Kidney (tissue), 13 donors: ENCODE measurements at regions not wholly inside any gene's neighbourhood (a gene's known extent, or its start where the extent isn't known, plus 50 kb on each side); places are given as distances from the start of the nearest gene placed in this dataset.

Experiments
- DNase-seq, 5 donors: peaks; one replicate each; pipeline ENCODE4 v3.0.0-alpha.2; 2013 to 2020
- FAIRE-seq: peaks from 2 replicates; lab custom pipeline; 2012; peaks lifted over from hg19 to GRCh38; lab: Jason Lieb, UNC
- H3K27ac ChIP-seq, 2 donors: one replicate each; pipeline ENCODE4 v1.7.0; 2013; ENCODE audit warnings: low read depth in 2 of 2, low read length in 2 of 2, inconsistent platforms in 1 of 2
- H3K27me3 ChIP-seq: one replicate; pipeline ENCODE4 v1.7.1; 2013; ENCODE audit warnings: low read length, inconsistent platforms; ENCODE audit not compliant: control insufficient read depth, insufficient read depth
- H3K36me3 ChIP-seq, 3 donors: one replicate each; pipeline versions ENCODE4 v1.7.0 to v1.7.1; 2013; ENCODE audit warnings: low read length in 3 of 3, control low read depth in 1 of 3, inconsistent platforms in 1 of 3; ENCODE audit not compliant: insufficient read depth in 3 of 3, control insufficient read depth in 2 of 3
- H3K4me1 ChIP-seq, 3 donors: one replicate each; pipeline versions ENCODE4 v1.7.0 to v1.7.1; 2013; ENCODE audit warnings: low read length in 3 of 3, inconsistent platforms in 1 of 3, low read depth in 1 of 3; ENCODE audit not compliant: control insufficient read depth in 2 of 3, insufficient read depth in 2 of 3
- H3K4me3 ChIP-seq, 3 donors: one replicate each; pipeline versions ENCODE4 v1.7.0 to v1.8.1; 2013; ENCODE audit warnings: low read length in 3 of 3, control low read depth in 1 of 3, inconsistent platforms in 1 of 3
- H3K9ac ChIP-seq, 3 donors: one replicate each; pipeline versions ENCODE4 v1.7.0 to v1.7.1; 2013; ENCODE audit warnings: low read length in 3 of 3, control low read depth in 1 of 3, inconsistent platforms in 1 of 3
- H3K9me3 ChIP-seq, 3 donors: one replicate each; pipeline versions ENCODE4 v1.7.0 to v1.7.1; 2013; ENCODE audit warnings: low read length in 3 of 3, control low read depth in 1 of 3, inconsistent platforms in 1 of 3; ENCODE audit not compliant: control insufficient read depth in 2 of 3, insufficient read depth in 1 of 3
- intact Hi-C: fragments of 100-400 bp; cut with DNase I; formaldehyde crosslinking; loops from one replicate; pipeline ENCODE4 v1.11.1; 2022
- TF ChIP-seq, protein P1 (sequence below): IDR thresholded peaks from 3 replicates; pipeline ENCODE4 v1.5.1; 2012; ENCODE audit warnings: mild to moderate bottlenecking, moderate library complexity, borderline replicate concordance; ENCODE audit not compliant: insufficient read depth; ENCODE audit errors: extremely low read depth
- donor health status: control.
- donor health status: control.
- donor health status: control.
- donor health status: control.
- donor health status: control.
- donor health status: DM: yes; HTN: yes; CAD: no.
- donor health status: Normal renal cell carcinoma (clear cell type).

DNA sequence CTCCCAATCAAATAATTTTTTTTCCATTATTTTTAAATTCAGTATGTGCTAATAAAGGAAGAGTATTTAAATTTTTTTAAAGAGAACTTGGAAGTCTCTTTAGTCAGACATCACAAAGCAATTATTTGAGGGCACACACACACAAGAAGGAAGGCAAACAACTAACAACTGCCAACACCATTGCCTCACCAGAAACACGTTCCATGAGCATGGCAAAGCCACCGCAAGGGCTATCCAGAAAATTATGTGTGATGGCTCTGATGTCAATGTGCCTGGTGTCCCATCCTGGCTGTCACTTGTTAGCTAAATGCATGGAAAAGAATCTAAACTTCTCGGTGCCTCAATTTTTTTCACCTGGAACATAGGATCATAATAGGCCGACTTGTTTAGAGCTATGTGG is 262.9 kb downstream of the SEC16B start:
- no peaks in the 10 kb centered on the region for H3K27me3 ChIP-seq
- DNase-seq (no peak), FAIRE-seq (no peak)
- intact Hi-C loops = no loop called here
- no peak overlapping the region for H3K9ac ChIP-seq
- peaks cover 0 to 3% (median 3%) of the 10 kb centered on the region in 3 donors for H3K4me1 ChIP-seq
- H3K27ac ChIP-seq = no peak overlapping the region
- no peaks in the 10 kb centered on the region for H3K36me3 ChIP-seq
- no peak overlapping the region for H3K4me3 ChIP-seq
- no peaks in the 10 kb centered on the region for H3K9me3 ChIP-seq
- TF ChIP-seq, protein P1, sequence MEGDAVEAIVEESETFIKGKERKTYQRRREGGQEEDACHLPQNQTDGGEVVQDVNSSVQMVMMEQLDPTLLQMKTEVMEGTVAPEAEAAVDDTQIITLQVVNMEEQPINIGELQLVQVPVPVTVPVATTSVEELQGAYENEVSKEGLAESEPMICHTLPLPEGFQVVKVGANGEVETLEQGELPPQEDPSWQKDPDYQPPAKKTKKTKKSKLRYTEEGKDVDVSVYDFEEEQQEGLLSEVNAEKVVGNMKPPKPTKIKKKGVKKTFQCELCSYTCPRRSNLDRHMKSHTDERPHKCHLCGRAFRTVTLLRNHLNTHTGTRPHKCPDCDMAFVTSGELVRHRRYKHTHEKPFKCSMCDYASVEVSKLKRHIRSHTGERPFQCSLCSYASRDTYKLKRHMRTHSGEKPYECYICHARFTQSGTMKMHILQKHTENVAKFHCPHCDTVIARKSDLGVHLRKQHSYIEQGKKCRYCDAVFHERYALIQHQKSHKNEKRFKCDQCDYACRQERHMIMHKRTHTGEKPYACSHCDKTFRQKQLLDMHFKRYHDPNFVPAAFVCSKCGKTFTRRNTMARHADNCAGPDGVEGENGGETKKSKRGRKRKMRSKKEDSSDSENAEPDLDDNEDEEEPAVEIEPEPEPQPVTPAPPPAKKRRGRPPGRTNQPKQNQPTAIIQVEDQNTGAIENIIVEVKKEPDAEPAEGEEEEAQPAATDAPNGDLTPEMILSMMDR = no peak

GRCh38 chr1:177705839-177706238 is 264.0 kb downstream of the SEC16B start:
- H3K4me1 ChIP-seq = peaks cover 0 to 3% (median 3%) of the 10 kb centered on the region in 3 donors
- TF ChIP-seq, protein P1 = no peak
- no peaks in the 10 kb centered on the region for H3K27me3 ChIP-seq
- no peak for FAIRE-seq
- intact Hi-C loops = no loop called here
- no peak overlapping the region for H3K9ac ChIP-seq
- H3K27ac ChIP-seq = no peak overlapping the region
- H3K36me3 ChIP-seq = no peaks in the 10 kb centered on the region
- no peak for DNase-seq
- H3K9me3 ChIP-seq = no peaks in the 10 kb centered on the region
- no peak overlapping the region for H3K4me3 ChIP-seq

DNA sequence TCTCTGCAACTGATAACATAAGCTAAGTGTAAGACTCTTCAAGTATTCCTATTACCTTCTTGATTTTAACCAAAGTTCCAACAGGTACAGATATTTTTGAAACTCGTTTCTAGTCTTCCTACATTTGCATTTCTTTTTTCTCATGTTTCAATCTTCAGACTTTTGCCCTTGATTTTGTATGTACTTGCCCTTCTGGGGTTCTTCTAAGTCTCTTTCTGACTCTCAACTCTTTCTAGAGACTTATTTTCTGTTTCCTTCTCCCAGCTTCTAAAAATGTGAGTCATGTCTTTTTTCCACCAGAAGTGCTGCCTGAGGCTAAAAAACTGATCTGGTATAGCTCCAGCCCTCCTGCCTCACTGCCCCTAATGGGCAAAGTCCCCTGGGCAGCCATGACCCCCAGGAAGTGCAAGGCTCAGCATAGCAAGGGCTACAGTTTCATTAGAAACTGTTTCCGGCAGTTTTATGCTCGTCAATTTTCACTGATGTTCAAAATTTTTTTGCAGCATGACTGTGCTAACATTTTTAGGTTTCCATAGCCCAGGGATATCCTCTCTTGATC is 265.9 kb downstream of the SEC16B start:
- Histone ChIP-seq H3K9me3 (no peaks in the 10 kb centered on the region), H3K9ac (no peak overlapping the region), H3K4me1 (peaks cover 0 to 3% (median 3%) of the 10 kb centered on the region in 3 donors), H3K27ac (peak overlapping the region in 1 of 2 donors; percentile 0), H3K36me3 (no peaks in the 10 kb centered on the region), H3K27me3 (no peaks in the 10 kb centered on the region), H3K4me3 (no peak overlapping the region)
- intact Hi-C loops = no loop called here
- FAIRE-seq (no peak), DNase-seq (no peak)
- TF ChIP-seq, protein P1 = no peak
